Sigmoid colon (tissue), 6 donors: ENCODE measurements at regions not wholly inside any gene's neighbourhood (a gene's known extent, or its start where the extent isn't known, plus 50 kb on each side); places are given as distances from the start of the nearest gene placed in this dataset.

ENCODE experiments used
- DNase-seq: peaks from one replicate; pipeline ENCODE4 v3.0.0-alpha.2; 2019
- H3K27ac ChIP-seq, 4 donors: fragments of 200-600 bp; sonication (generic); one replicate each; pipeline ENCODE4 v1.5.1; 2016 to 2019; ENCODE audit warnings: mild to moderate bottlenecking in 1 of 4
- H3K27me3 ChIP-seq, 3 donors: fragments of 200-600 bp; sonication (generic); one replicate each; pipeline ENCODE4 v1.5.1; 2019; ENCODE audit warnings: mild to moderate bottlenecking in 1 of 3
- H3K36me3 ChIP-seq, 4 donors: fragments of 200-600 bp; sonication (generic); one replicate each; pipeline ENCODE4 v1.5.1; 2016 to 2019
- H3K4me1 ChIP-seq, 4 donors: fragments of 200-600 bp; sonication (generic); one replicate each; pipeline ENCODE4 v1.5.1; 2017 to 2019
- H3K4me3 ChIP-seq, 4 donors: fragments of 200-600 bp; sonication (generic); one replicate each; pipeline ENCODE4 v1.5.1; 2017 to 2019; ENCODE audit warnings: mild to moderate bottlenecking in 2 of 4, moderate library complexity in 1 of 4
- H3K9me3 ChIP-seq, 4 donors: fragments of 200-600 bp in 3 of 4; sonication (generic) in 3 of 4; one replicate each; pipeline versions ENCODE4 v1.5.1 to v1.6.1; 2013 to 2019
- CTCF ChIP-seq, 4 experiments: fragments of 450-650 bp in 3 of 4; fragments of 200-600 bp in 1 of 4; IDR thresholded peaks; one replicate each; pipeline ENCODE4 v1.5.1; 2016 to 2019; ENCODE audit warnings: antibody characterized with exemption in 4 of 4, mild to moderate bottlenecking in 3 of 4, moderate library complexity in 2 of 4
- EP300 ChIP-seq, 4 donors: sonication (generic); formaldehyde crosslinking; IDR thresholded peaks; one replicate each; pipeline ENCODE4 v1.6.1; 2017; ENCODE audit warnings: antibody characterized with exemption in 4 of 4
- POLR2A ChIP-seq, 2 donors: fragments of 450-650 bp; IDR thresholded peaks; one replicate each; pipeline ENCODE4 v1.6.1; 2016; ENCODE audit warnings: antibody characterized with exemption in 2 of 2, mild to moderate bottlenecking in 2 of 2, moderate library complexity in 2 of 2
- POLR2AphosphoS5 ChIP-seq, 4 donors: sonication (generic); formaldehyde crosslinking; IDR thresholded peaks; one replicate each; pipeline ENCODE4 v1.6.1; 2017; ENCODE audit warnings: antibody characterized with exemption in 4 of 4
- WGBS, 2 donors: extraction: QIAGEN DNeasy Blood & Tissue Kit; methylation state at CpG; one replicate each; pipeline ENCODE4 v1.1.7; 2013; 5-methylcytosine and 5-hydroxymethylcytosine counted together
- intact Hi-C: fragments of 100-400 bp; cut with DNase I; formaldehyde crosslinking; loops from one replicate; pipeline ENCODE4 v1.15.1; 2023
- donor health status: healthy with polysubstance abuse.
- donor health status: healthy.

- intact Hi-C loops, result no loop called here
- no peak for DNase-seq
- Histone ChIP-seq H3K9me3 (no peaks in the 10 kb centered on the region), H3K27ac (no peak overlapping the region), H3K27me3 (no peaks in the 10 kb centered on the region), H3K4me1 (no peaks in the 10 kb centered on the region), H3K4me3 (no peak overlapping the region), H3K36me3 (no peaks in the 10 kb centered on the region)
- 55 to 72% methylated on average over 4 of the region's 4 CpGs for WGBS, 2 donors
- no peak for TF ChIP-seq POLR2AphosphoS5 (IDR thresholded peaks at IDR 0.05)
- TF ChIP-seq EP300 (IDR thresholded peaks at IDR 0.05), result no peak
- no peak for TF ChIP-seq POLR2A (IDR thresholded peaks at IDR 0.05)
- TF ChIP-seq CTCF (IDR thresholded peaks at IDR 0.05), result no peak
These were observed 97.0 kb downstream of the BAMBI start for GRCh38 chr10:28774051-28774995.

DNA sequence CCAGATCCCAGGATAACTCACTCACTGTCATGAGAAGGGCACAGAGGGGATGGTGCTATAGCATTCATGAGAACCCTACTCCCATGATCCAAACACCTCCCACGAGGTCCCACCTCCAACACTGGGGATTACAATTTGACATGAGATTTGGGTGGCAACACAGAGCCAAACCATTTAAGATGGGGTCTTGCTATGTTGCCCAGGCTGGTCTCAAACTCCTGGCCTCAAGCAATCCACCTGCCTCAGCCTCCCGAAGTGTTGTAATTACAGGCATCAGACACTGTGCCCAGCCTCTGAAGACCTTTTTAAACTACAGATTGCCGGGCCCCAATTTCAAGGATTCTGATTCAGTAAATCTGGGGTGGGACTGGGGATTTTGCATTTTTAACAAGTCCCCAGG lies 98.5 kb downstream of the BAMBI start:
- no peak overlapping the region for H3K4me3 ChIP-seq
- DNase-seq, result no peak
- WGBS, 2 donors, result 91 to 93% methylated on average over 3 of the region's 3 CpGs
- intact Hi-C loops, result no loop called here
- no peak overlapping the region for H3K27ac ChIP-seq
- no peaks in the 10 kb centered on the region for H3K4me1 ChIP-seq
- no peaks in the 10 kb centered on the region for H3K36me3 ChIP-seq
- no peaks in the 10 kb centered on the region for H3K9me3 ChIP-seq
- TF ChIP-seq POLR2AphosphoS5 (IDR thresholded peaks at IDR 0.05) (no peak), POLR2A (IDR thresholded peaks at IDR 0.05) (no peak), EP300 (IDR thresholded peaks at IDR 0.05) (no peak), CTCF (IDR thresholded peaks at IDR 0.05) (no peak)
- no peaks in the 10 kb centered on the region for H3K27me3 ChIP-seq

- Histone ChIP-seq H3K4me3 (no peak overlapping the region), H3K27me3 (no peaks in the 10 kb centered on the region), H3K4me1 (no peaks in the 10 kb centered on the region), H3K9me3 (no peaks in the 10 kb centered on the region), H3K36me3 (no peaks in the 10 kb centered on the region), H3K27ac (no peak overlapping the region)
- no peak for DNase-seq
- WGBS, 2 donors, result 50 to 80% methylated on average over 2 of the region's 2 CpGs
- no peak for TF ChIP-seq POLR2A (IDR thresholded peaks at IDR 0.05)
- no peak for TF ChIP-seq EP300 (IDR thresholded peaks at IDR 0.05)
- TF ChIP-seq CTCF (IDR thresholded peaks at IDR 0.05), result no peak
- intact Hi-C loops, result no loop called here
These were observed 99.2 kb downstream of the BAMBI start for GRCh38 chr10:28776519-28776918.

GRCh38 chr10:28777911-28778310 lies 100.6 kb downstream of the BAMBI start:
- DNase-seq, result no peak
- WGBS, 2 donors, result 88 to 89% methylated on average over 2 of the region's 2 CpGs
- Histone ChIP-seq H3K4me1 (no peaks in the 10 kb centered on the region), H3K27ac (no peak overlapping the region), H3K36me3 (no peaks in the 10 kb centered on the region), H3K4me3 (no peak overlapping the region), H3K9me3 (no peaks in the 10 kb centered on the region), H3K27me3 (no peaks in the 10 kb centered on the region)
- TF ChIP-seq POLR2AphosphoS5 (IDR thresholded peaks at IDR 0.05) (no peak), CTCF (IDR thresholded peaks at IDR 0.05) (no peak), POLR2A (IDR thresholded peaks at IDR 0.05) (no peak), EP300 (IDR thresholded peaks at IDR 0.05) (no peak)
- intact Hi-C loops, result no loop called here
